GM21381 (cell line): ENCODE measurements at regions not wholly inside any gene's neighbourhood (a gene's known extent, or its start where the extent isn't known, plus 50 kb on each side); places are given as distances from the start of the nearest gene placed in this dataset.
"Not testable (repeated sequence)": the region's sequence is repeated elsewhere in the genome, so short reads cannot be mapped to it uniquely, and the experiment has no call there.

Source experiments
- ATAC-seq: cut with Tn5 transposase; IDR thresholded peaks from one replicate; pipeline ENCODE4 v1.9.1; 2021; ENCODE audit warnings: mild to moderate bottlenecking, moderate library complexity; ENCODE audit not compliant: unreplicated experiment

DNA sequence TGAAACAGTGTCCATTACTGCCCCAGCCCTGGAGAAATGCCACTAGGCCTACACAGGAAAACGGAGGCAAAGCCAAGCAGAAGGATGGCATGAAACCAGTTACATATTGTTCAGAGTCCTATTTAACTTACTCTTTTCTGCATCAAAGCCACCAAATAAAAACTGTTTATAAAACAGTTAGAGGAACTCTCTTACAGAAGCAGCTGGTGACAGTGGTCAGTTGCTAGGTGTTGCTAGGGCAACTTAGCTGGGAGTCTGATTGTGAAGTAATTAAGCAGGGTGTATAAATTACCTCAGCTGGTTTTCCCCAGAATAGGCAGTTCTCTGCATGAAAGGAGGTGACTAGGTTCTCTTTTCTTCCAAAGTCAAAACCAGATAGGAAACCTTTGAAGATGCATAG is 115.6 kb upstream of the ZBED5 start:
- ATAC-seq = no peak

DNA sequence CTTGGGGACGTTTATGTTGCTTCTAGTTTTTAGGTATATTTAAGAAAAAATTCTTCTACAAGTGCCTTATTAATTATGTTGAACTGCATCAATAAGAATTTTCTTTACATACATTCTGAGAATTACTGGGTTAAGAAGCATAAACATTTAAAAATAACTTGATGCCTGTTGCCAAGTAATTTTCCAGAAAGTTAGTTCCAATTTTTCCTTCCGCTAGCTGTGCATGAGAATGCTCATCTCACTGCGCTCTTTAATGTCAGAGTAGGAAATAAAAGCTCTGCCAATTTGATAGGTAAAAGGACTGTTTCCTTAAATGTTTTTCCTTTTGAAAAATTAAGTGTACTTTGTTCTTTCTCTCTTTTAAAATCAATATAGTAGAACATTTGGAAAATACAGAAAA is 113.1 kb upstream of the ZBED5 start:
- no peak for ATAC-seq

DNA sequence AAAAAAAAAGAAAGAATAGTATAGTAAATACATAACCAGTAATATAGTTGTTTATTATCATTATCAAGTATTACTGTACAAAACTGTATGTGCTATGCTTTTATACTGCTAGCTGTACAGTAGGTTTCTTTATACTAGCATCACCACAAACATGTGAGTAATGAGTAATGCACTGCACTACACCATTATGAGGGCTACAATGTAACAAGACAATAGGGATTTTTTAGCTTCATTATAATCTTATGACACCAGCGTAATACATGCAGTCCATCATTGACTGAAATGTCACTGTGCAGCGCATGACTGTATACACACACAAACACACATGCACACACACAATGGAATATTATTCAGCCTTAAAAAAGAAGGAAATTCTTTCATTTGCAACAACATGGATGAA is 111.5 kb upstream of the ZBED5 start:
- no peak for ATAC-seq

DNA sequence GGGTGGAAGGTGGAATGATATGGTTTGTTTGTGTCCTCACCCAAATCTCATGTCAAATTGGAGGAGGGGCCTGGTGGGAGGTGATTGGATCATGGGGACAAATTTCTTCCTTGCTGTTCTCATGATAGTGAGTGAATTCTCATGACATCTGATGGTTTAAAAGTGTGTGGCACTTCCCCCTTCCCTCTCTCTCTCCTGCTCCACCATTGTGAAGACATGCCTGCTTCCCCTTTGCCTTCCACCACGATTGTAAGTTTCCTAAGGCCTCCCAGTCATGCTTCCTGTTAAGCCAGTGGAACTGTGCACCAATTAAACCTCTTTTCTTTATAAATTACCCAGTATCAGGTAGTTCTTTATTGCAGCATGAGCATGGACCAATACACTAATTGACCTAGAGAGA is 99.0 kb upstream of the ZBED5 start:
- not testable (repeated sequence) for ATAC-seq

DNA sequence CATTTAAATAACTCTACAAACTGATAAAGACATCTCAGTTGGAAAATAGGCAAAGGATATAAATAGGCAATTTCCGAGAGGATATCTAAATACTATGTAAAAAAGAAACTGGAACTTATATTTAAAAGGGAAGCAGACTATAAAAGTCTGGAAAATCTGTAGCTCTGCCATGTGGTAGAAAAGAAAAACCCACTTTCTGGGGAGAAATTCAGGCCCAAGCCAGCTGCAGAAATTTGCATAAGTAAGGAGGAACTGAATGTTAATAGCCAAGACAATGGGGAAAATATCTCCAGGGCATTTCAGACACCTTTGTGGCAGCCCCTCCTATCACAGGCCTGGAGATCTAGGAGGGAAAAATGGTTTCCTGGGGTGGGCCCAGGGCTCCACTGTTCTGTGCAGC is 97.8 kb upstream of the ZBED5 start:
- no peak for ATAC-seq

DNA sequence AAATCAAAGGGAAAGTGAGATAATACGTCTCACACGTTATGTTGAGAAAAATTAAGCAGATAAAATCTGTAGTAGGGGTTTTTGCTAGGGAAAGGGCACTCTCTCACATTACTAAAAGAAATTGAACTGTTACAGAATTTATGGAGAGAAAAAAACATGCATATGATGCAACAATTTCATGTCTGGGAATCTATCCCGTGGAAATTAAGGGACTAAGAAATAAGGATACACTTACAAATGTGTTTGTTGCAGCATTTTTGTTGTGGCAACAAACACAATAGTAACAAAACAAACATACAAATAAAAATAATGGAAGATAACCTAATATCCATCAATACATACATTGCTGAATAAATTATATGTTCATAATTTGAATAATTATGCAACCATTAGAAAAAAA is 96.3 kb upstream of the ZBED5 start:
- no peak for ATAC-seq

DNA sequence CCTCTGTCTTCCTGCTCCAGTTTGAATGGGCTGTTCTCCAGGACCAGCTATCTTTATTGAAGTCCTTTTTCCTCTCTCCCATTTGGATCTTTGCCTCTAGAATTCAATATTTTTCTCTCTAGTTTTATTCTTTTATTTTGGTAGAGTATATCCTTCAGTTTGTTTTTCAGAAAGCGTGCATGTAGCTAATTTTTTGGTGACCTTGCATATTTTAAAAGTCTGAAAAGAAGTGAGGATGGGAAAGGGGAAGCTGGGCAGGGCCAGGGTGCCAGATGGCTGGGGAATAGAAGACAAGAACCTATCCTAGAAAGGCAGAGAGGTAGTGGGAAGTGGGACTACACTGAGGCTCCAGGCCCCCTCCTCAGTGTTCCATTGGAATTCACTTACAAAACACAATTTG is 95.0 kb upstream of the ZBED5 start:
- ATAC-seq = no peak

DNA sequence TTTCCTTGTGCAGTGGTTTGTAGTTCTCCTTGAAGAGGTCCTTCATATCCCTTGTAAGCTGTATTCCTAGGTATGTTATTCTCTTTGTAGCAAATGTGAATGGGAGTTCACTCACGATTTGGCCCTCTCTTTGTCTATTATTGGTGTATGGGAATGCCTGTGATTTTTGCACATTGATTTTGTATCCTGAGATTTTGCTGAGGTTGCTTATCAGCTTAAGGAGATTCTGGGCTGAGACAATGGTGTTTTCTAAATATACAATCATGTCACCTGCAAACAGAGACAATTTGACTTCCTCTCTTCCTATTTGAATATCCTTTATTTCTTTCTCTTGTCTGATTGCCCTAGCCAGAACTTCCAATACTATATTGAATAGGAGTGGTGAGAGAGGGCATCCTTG is 90.1 kb upstream of the ZBED5 start:
- not testable (repeated sequence) for ATAC-seq

DNA sequence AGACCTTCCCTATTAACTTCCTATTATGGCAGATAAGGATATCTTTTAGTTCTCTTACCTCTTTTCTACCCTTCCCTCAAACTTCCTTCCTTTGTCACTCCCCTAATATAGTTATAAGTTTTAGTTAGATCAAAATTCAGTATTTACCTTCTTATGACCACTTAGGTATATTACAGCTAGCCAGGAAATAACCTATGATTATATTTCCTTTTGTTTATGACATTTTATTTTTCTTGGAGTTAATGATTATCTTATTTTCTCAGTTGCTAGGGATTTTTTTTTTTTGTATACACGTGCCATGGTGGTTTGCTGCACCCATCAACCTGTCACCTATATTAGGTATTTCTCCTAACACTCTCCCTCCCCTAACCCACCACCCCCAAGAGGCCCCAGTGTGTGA is 88.2 kb upstream of the ZBED5 start:
- ATAC-seq = no peak

DNA sequence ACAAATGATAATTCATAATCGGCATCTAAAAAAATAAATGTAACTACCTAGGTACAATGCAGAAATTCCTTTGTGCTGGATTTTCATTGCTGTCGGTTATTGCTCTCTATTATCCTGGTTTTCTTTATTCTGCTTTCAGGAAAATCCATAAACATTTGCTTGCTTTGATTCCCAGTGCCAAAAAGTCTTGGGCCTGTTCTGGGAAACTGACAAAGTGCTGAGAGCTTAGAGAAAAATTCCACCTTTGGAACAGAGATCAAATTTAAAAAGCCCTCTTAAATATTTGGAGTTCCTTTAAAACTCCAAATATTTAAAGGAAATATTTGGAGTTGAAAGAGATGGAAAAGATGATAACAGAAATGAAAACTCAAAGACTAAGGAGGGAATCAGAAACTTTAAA is 87.3 kb upstream of the ZBED5 start:
- ATAC-seq = no peak

DNA sequence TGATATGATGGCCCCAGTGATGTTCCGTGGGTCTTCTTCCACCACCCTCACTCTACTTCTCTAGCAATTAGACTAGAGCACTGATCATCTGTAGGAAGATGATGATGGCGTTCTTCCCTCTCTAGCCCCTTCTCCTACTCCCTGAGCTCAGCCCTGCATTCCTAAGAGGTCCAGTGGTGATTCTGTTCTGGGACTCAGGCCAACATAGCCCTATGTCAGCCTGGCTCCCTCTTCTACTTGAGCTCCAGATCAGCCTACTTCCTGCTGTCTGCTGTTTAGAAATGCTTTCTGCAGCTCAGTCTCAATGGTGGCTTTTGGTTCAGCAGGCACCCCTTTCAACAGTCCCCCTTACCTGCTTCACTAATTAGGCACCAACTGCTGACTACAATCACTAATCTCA is 86.1 kb upstream of the ZBED5 start:
- ATAC-seq = no peak

DNA sequence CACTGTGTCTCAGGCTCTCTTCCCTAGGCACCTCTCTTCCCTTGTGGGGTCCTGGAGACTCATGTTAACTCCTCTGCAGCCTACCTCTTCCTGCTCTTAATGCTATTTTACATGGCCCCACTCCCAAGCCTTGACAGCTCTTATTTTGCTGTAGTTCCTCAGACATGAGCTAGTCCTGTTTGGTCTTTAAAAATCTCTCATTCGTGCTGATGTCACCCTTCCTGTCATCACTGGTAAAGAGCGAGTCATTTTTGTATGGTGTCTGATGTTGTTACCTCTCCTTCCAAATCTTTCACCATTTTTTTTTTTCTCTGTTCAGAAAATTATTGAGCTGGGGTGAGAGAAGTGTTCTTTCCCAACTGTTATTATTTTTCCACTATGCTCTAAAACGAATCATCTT is 84.8 kb upstream of the ZBED5 start:
- ATAC-seq = no peak

DNA sequence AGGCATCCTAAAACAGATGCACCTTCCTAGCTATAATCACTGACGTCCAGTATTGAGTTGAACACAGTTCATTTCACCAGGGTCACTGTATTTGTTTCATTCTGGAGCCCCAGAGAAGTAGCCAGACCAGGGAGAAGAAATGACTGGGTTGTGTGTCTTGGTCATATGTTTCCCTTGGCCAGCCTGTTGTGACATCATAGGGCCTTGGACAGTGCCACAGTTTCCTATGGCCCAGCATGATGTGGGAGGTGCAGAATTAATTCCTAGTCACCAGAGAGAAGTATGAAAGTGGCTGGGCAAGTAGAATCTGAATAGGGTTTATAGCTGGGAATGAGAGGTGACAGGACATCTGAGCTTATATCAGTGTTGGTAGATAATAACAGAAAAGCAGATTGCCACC is 84.0 kb upstream of the ZBED5 start:
- ATAC-seq = no peak

DNA sequence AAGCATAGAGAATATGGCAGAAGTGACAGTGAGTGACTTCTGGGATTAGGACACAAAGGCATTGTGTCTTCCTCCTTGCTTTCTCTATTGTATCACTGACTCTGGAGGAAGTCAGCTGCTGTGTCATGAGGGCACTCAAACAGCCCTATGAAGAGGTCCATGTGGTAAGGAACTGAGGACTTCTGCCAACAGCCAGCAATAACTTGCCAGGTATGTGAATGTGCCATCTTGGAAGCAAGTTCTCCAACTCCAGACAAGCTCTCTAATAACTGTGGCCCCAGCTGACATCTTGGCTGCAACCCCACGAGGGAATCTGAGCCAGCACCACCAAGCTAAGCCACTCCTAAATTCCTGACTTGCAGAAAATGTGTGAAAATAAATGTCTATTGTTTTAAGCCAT is 83.6 kb upstream of the ZBED5 start:
- ATAC-seq = no peak

DNA sequence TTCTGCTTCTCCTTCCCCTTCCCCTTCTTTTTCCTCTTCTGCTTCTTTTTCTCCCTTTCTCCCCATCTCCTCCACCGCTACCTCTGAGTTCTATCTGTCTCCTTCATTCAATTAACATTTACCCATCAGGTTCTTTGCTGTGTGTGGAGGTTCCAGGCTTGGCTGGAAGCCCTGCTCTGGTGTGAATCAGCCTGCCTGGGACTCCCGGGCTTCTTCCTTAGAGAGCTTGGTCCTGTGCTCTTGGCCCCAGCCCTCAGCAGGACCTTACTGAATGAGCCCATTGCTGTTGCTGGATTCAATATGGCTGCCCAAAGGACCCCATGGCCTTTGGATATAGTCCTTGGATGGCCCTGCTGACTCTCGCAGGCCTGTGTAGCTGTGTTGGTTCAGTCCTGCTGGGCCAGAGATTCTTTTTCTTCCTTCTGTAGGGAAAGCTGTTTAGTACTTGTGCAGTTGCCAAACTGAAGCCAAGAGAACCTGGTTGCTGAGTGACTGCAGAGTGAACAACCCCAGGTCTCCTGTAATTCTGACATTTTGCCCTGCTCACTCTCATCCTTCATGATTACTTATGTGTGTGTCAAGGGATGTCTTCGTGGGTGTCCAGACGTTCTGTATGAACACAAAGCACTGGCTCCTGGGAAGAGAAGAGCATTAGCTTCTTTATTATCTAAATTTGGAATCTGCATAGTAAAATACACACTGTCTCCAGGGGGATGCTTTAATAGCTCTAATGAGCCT is 81.0 kb upstream of the ZBED5 start:
- ATAC-seq = no peak

DNA sequence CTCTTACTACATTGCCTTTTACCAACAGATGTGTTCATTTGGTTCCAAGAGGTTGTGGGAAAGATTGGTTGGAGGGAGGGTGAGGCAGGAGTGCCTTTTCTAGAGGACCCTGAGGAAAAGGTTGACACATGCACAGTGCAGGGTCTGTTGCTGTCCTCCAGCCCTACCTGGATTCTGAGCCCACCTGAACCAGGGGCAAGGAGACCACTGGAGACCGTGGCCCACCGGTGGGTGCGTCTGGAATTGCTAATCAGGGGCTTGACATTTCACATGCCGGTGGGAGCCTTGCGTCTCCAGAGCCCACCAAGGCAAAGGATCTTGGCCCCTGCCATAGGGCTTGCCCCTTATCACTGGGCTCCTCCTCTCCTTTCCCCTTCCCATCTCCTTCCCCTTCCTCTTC is 80.4 kb upstream of the ZBED5 start:
- no peak for ATAC-seq

DNA sequence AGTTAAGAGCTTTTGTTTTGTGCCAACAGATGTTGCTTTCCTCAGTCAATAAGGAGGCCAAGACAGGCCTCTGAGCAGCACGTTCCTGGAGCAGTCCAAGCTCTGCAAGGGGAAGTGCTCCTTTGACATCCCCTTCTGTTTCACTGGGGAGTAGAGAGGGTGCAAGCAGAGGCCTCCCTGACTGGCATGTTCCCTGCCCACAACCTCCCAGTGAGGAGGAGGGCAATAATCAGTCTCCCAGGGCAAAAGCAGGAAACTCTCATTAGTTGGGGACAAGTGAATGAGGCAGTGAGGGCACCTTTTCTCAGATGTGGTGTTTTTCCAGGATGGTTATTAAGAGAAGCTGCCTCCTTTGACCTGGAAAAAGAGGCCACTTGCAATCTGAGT is 79.5 kb upstream of the ZBED5 start:
- no peak for ATAC-seq

DNA sequence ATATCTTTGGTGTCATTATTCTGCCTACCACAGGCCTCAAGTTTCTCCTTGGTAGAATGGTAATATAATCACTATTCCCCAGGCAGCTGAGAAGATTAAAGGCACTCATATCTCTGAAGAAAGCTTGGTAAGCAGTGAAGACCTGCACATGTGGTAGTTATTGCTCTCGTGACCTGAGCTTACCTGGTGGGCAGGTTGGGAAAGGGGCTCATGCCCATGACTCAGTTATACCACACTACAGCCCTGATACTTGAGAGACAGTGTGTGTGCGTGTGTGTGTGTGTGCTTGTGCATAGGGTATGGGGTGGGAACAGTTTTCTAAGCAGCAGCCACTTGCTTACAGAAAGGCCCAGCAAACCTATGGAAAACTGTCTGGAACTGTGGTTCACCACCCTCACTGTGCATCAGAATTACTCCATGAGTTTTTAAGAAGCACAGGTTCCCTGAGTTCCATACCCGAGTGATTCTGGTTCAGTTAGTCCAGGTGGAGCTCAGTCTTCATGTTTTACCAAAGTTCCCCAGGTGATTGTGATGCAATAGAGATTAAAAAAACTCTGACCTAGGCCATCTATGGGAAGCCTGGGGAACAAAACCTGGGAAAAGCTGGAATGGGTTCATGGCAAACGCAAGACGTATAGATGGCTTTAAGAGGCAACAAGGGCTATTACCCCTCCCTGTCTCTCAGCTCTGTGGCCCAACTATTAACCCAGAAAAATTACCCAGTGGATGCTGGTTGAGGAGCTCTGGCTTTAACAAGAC is 79.0 kb upstream of the ZBED5 start:
- ATAC-seq = no peak

DNA sequence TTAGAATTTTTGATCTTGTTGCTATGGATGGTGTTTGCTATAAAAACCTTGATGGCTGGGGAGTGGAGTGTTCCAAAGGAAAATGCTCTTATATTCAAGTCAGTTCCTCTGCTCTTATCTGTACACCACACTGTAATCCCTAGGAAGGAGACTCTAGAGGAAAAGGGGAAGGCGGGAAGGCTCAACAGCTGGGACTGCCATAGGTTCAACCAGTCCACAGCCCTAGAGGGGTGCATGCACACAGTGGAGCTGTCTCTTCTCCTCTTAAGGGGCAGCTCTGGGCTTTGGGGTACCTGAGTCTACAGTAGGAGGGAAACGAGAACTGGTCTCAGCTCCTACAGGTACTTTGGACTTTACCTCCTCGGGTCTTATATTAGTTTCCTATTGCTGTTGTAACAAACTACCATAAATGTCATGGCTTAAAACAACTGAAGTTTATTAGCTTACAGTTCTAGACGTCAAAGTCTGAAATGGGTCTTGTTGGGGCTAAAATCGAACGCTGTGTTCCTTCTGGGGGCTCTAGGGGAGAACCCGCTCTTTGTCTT is 77.2 kb upstream of the ZBED5 start:
- ATAC-seq = no peak

DNA sequence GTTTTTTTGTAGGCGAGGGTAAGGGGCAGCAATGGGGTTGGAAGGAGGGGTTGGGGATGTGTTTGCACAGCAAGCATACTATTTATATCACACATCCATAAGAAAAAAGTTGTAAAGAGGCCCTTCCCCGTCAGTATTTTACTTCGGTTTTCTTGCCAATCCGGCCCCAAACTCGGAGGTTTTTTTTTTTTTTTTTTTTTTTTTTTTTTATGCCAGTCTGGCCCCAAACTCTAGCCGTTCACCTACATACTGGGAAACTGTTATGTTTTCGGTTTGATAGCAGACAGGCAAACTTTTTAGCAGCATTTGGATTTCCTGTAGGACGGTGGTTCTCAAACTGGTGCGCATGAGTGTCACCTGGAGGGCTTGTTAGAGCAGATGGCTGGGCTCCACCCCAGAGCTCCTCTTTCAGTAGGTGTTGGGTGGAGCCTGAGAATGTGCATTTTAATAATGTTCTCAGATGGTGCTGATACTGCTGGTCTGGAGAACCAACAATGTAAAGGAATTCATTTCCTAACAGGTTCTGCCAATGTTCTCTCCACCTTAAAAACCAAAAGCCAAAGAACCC is 76.5 kb upstream of the ZBED5 start:
- no peak for ATAC-seq

DNA sequence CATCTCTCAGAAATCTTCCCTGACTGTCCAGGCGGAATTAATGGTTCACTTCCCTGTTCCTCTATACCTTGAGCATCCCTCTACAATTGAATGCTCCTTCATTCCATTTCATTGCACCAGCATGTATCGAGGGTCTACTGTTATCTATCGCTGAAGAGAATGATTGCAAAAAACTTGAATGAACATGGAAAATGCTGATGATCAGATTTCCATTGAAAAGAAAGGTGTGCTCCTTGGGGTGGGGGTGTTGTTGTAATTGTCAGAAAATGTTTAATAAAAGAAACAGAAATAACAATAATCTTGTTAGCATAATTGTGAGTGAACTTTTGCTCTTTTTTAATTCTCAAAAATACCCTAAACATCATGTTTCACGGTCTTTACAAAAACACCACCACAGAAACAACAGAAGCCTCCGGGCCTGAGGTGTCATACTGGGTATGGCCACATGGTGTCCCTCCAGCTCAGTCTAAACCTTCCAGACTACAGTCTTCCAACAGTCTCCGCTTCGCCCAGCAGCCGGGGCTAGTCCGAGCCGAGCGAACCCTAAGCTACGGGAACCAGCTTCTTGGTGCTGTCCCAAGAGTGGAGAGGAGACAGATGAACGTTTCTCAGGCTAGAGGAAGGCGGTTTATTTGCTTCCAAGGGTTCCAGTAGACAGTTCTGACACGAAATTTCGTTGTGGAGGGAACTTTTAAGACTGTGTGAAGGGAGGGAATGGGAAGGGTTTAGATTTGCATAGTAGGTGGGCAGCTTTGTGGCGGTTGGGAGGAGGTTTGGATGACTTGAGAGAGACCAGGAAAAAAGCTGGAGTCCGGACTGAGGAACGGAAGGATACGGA is 75.8 kb upstream of the ZBED5 start:
- ATAC-seq = peak; percentile 94
